Calu3 (cell line): ENCODE measurements at regions not wholly inside any gene's neighbourhood (a gene's known extent, or its start where the extent isn't known, plus 50 kb on each side); places are given as distances from the start of the nearest gene placed in this dataset.

Experiments used
- BruUV-seq: library from RNA; stranded (reverse); fragments of 400-500 nt; replicated peaks from 2 replicates; lab custom pipeline; 2021; lab: Mats Ljungman, UMichigan
- CTCF ChIA-PET: fragments of 300-600 bp; sonication (Branson Sonifier 250); formaldehyde crosslinking; loops from one replicate; lab custom pipeline; 2022; ENCODE audit warnings: antibody characterized with exemption; lab: Charles Lee
- DNase-seq: peaks from one replicate; pipeline ENCODE4 v3.0.0; 2022
- H3K27ac Mint-ChIP-seq: one replicate; pipeline ENCODE4 v1.8.0; 2022; ENCODE audit warnings: mixed read lengths; ENCODE audit not compliant: unreplicated experiment
- H3K27me3 Mint-ChIP-seq: one replicate; pipeline ENCODE4 v1.8.0; 2022; ENCODE audit warnings: mixed read lengths; ENCODE audit not compliant: unreplicated experiment
- H3K36me3 Mint-ChIP-seq: one replicate; pipeline ENCODE4 v1.8.0; 2022; ENCODE audit warnings: mild to moderate bottlenecking, moderate library complexity, mixed read lengths; ENCODE audit not compliant: insufficient read depth, unreplicated experiment
- H3K4me1 Mint-ChIP-seq: one replicate; pipeline ENCODE4 v1.8.0; 2022; ENCODE audit warnings: mild to moderate bottlenecking, low read depth, mixed read lengths; ENCODE audit not compliant: unreplicated experiment
- H3K4me3 Mint-ChIP-seq: one replicate; pipeline ENCODE4 v1.8.0; 2022; ENCODE audit warnings: mild to moderate bottlenecking, low read depth, moderate library complexity, mixed read lengths; ENCODE audit not compliant: unreplicated experiment
- H3K9me3 Mint-ChIP-seq: one replicate; pipeline ENCODE4 v1.8.0; 2022; ENCODE audit warnings: low read depth, mixed read lengths; ENCODE audit not compliant: unreplicated experiment
- CTCF ChIP-seq: fragments of 200-600 bp; IDR thresholded peaks from one replicate; pipeline ENCODE4 v1.8.0; 2022; ENCODE audit warnings: antibody characterized with exemption; ENCODE audit not compliant: unreplicated experiment
- intact Hi-C: fragments of 100-400 bp; cut with micrococcal nuclease; formaldehyde crosslinking; loops from one replicate; pipeline ENCODE4 v1.10.0; 2022; ENCODE audit not compliant: unreplicated experiment

GRCh38 chr3:66158933-66159683 lies 61.7 kb upstream of the SLC25A26 start:
- intact Hi-C loops = no loop called here
- H3K9me3 Mint-ChIP-seq = no peaks in the 10 kb centered on the region
- no TSS peak for BruUV-seq
- H3K27me3 Mint-ChIP-seq = no peaks in the 10 kb centered on the region
- CTCF ChIA-PET = interaction anchor here (0.6 kb wide), 1 partner anchor 54 kb away, joined by 3 read pairs; no protein-coding TSS in a partner anchor
- no peak overlapping the region for H3K27ac Mint-ChIP-seq
- no peak for TF ChIP-seq CTCF
- H3K36me3 Mint-ChIP-seq = no peaks in the 10 kb centered on the region
- no peaks in the 10 kb centered on the region for H3K4me1 Mint-ChIP-seq
- DNase-seq = no peak
- no peak overlapping the region for H3K4me3 Mint-ChIP-seq

- no TSS peak for BruUV-seq
- H3K4me1 Mint-ChIP-seq = no peaks in the 10 kb centered on the region
- H3K27me3 Mint-ChIP-seq = no peaks in the 10 kb centered on the region
- H3K4me3 Mint-ChIP-seq = no peak overlapping the region
- no peak for TF ChIP-seq CTCF
- no peaks in the 10 kb centered on the region for H3K36me3 Mint-ChIP-seq
- intact Hi-C loops = no loop called here
- H3K27ac Mint-ChIP-seq = no peak overlapping the region
- no peak for DNase-seq
- CTCF ChIA-PET = interaction anchor here (0.6 kb wide), 2 partner anchors 13 to 16 kb away, joined by 3 read pairs; no protein-coding TSS in a partner anchor
- no peaks in the 10 kb centered on the region for H3K9me3 Mint-ChIP-seq
Observed at GRCh38 chr3:66154444-66154861, 66.3 kb upstream of the SLC25A26 start.

- H3K9me3 Mint-ChIP-seq = no peaks in the 10 kb centered on the region
- intact Hi-C loops = no loop called here
- H3K4me3 Mint-ChIP-seq = no peak overlapping the region
- DNase-seq = no peak
- BruUV-seq = no TSS peak
- CTCF ChIA-PET = interaction anchor here (0.6 kb wide), 1 partner anchor 16 kb away, joined by 3 read pairs; no protein-coding TSS in a partner anchor
- no peaks in the 10 kb centered on the region for H3K36me3 Mint-ChIP-seq
- no peak for TF ChIP-seq CTCF
- no peaks in the 10 kb centered on the region for H3K4me1 Mint-ChIP-seq
- H3K27me3 Mint-ChIP-seq = no peaks in the 10 kb centered on the region
- H3K27ac Mint-ChIP-seq = no peak overlapping the region
Observed at GRCh38 chr3:66153481-66154443, 67.0 kb upstream of the SLC25A26 start.

GRCh38 chr3:66152336-66152735 lies 68.5 kb upstream of the SLC25A26 start:
- CTCF ChIA-PET = interaction anchor here (0.7 kb wide), 1 partner anchor 99 kb away, joined by 13 read pairs; no protein-coding TSS in a partner anchor

More at GRCh38 chr3:66152336-66152735, 68.5 kb upstream of the SLC25A26 start:
- no peak overlapping the region for H3K4me3 Mint-ChIP-seq
- TF ChIP-seq CTCF = no peak
- H3K36me3 Mint-ChIP-seq = no peaks in the 10 kb centered on the region
- intact Hi-C loops = no loop called here
- no peak overlapping the region for H3K27ac Mint-ChIP-seq
- BruUV-seq = no TSS peak
- H3K9me3 Mint-ChIP-seq = no peaks in the 10 kb centered on the region
- H3K4me1 Mint-ChIP-seq = no peaks in the 10 kb centered on the region
- no peak for DNase-seq
- no peaks in the 10 kb centered on the region for H3K27me3 Mint-ChIP-seq
